ENCODE measurements at regions not wholly inside any gene's neighbourhood (a gene's known extent, or its start where the extent isn't known, plus 50 kb on each side); places are given as distances from the start of the nearest gene placed in this dataset.

GRCh38 chr2:239674981-239675825 is 274.4 kb upstream of the HDAC4 start (continued):
- no peak for TF ChIP-seq ZNF462 (CRISPR knock-in tag; IDR thresholded peaks at IDR 0.05)
- TF ChIP-seq EZH2 (IDR thresholded peaks at IDR 0.05; ENCODE audit: low read depth, unreplicated experiment), result no peak
- TF ChIP-seq CTCF (conservative IDR thresholded peaks at IDR 0.05; ENCODE audit: low read depth in 2 of 2), result no peak
- no peak for TF ChIP-seq JUNB (IDR thresholded peaks at IDR 0.05; ENCODE audit: unreplicated experiment)
- TF ChIP-seq POLR2AphosphoS5 (IDR thresholded peaks at IDR 0.05; ENCODE audit: low read depth), result no peak
- no peak for TF ChIP-seq ZNF114 (CRISPR knock-in tag; IDR thresholded peaks at IDR 0.05)
- TF ChIP-seq ETS1 (IDR thresholded peaks at IDR 0.05), result no peak
- no peak for TF ChIP-seq CREB1 (CRISPR knock-in tag; IDR thresholded peaks at IDR 0.05; ENCODE audit: low read depth)
- no peak for TF ChIP-seq EZH2phosphoT487 (IDR thresholded peaks at IDR 0.05; ENCODE audit: unreplicated experiment)
